ENCODE measurements at regions not wholly inside any gene's neighbourhood (a gene's known extent, or its start where the extent isn't known, plus 50 kb on each side); places are given as distances from the start of the nearest gene placed in this dataset.

- TF ChIP-seq, protein P1, sequence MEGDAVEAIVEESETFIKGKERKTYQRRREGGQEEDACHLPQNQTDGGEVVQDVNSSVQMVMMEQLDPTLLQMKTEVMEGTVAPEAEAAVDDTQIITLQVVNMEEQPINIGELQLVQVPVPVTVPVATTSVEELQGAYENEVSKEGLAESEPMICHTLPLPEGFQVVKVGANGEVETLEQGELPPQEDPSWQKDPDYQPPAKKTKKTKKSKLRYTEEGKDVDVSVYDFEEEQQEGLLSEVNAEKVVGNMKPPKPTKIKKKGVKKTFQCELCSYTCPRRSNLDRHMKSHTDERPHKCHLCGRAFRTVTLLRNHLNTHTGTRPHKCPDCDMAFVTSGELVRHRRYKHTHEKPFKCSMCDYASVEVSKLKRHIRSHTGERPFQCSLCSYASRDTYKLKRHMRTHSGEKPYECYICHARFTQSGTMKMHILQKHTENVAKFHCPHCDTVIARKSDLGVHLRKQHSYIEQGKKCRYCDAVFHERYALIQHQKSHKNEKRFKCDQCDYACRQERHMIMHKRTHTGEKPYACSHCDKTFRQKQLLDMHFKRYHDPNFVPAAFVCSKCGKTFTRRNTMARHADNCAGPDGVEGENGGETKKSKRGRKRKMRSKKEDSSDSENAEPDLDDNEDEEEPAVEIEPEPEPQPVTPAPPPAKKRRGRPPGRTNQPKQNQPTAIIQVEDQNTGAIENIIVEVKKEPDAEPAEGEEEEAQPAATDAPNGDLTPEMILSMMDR (IDR thresholded peaks at IDR 0.05), result no peak
- DNase-seq (no peak), ATAC-seq (no peak)
- intact Hi-C loops (cut with DNase I, micrococcal nuclease), result no loop called here
- Histone ChIP-seq H3K36me3 (ENCODE audit: low read depth) (no peaks in the 10 kb centered on the region), H3K4me1 (ENCODE audit: low read depth) (no peaks in the 10 kb centered on the region), H3K4me3 (no peak overlapping the region), H3K9me3 (no peaks in the 10 kb centered on the region)
These were observed 79.4 kb upstream of the MAPK10 start for GRCh38 chr4:86439293-86439692.

- TF ChIP-seq, protein P1 (IDR thresholded peaks at IDR 0.05), result no peak
- no peak overlapping the region for H3K4me3 ChIP-seq
- H3K9me3 ChIP-seq, result no peaks in the 10 kb centered on the region
- no peaks in the 10 kb centered on the region for H3K4me1 ChIP-seq (ENCODE audit: low read depth)
- H3K36me3 ChIP-seq (ENCODE audit: low read depth), result no peaks in the 10 kb centered on the region
- intact Hi-C loops (cut with DNase I, micrococcal nuclease), result no loop called here
- DNase-seq (no peak), ATAC-seq (no peak)
These were observed 81.5 kb upstream of the MAPK10 start for GRCh38 chr4:86441175-86441936.

DNA sequence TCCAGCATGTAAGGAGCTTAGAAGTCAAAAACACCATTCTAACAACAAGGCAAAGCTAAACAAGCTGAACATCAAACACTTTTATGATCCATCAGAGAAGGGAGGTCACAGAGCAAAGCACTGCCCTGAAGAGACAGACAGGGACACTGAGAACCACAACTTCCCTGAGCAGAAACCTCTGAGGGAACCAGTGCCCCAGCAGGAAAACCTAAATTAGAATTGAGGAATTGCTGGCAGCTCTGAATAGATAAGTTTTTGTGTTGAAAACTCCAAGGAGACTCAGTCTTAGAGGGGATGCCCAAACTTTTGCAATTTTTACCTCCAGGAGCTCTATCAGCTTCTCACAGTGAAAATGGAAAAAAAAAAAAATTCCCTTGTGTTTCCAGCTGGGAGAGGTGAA lies 83.0 kb upstream of the MAPK10 start:
- H3K9me3 ChIP-seq, result no peaks in the 10 kb centered on the region
- ATAC-seq (no peak), DNase-seq (no peak)
- no peaks in the 10 kb centered on the region for H3K36me3 ChIP-seq (ENCODE audit: low read depth)
- no peaks in the 10 kb centered on the region for H3K4me1 ChIP-seq (ENCODE audit: low read depth)
- TF ChIP-seq, protein P1 (IDR thresholded peaks at IDR 0.05), result no peak
- intact Hi-C loops (cut with DNase I, micrococcal nuclease), result no loop called here
- no peak overlapping the region for H3K4me3 ChIP-seq

- Histone ChIP-seq H3K9me3 (no peaks in the 10 kb centered on the region), H3K36me3 (ENCODE audit: low read depth) (no peaks in the 10 kb centered on the region), H3K4me1 (ENCODE audit: low read depth) (no peaks in the 10 kb centered on the region), H3K4me3 (no peak overlapping the region)
- TF ChIP-seq, protein P1 (IDR thresholded peaks at IDR 0.05), result no peak
- ATAC-seq, result no peak
- intact Hi-C loops (cut with DNase I, micrococcal nuclease), result no loop called here
- no peak for DNase-seq
These were observed 83.6 kb upstream of the MAPK10 start for GRCh38 chr4:86443495-86443894.

- no peak for DNase-seq
- Histone ChIP-seq H3K4me1 (ENCODE audit: low read depth) (no peaks in the 10 kb centered on the region), H3K36me3 (ENCODE audit: low read depth) (no peaks in the 10 kb centered on the region), H3K9me3 (no peaks in the 10 kb centered on the region), H3K4me3 (no peak overlapping the region)
- ATAC-seq, result no peak
- TF ChIP-seq, protein P1 (IDR thresholded peaks at IDR 0.05), result no peak
- intact Hi-C loops (cut with DNase I, micrococcal nuclease), result no loop called here
These were observed 87.1 kb upstream of the MAPK10 start for GRCh38 chr4:86446996-86447395.
